ENCODE measurements at regions not wholly inside any gene's neighbourhood (a gene's known extent, or its start where the extent isn't known, plus 50 kb on each side); places are given as distances from the start of the nearest gene placed in this dataset.

GRCh38 chr5:93894601-93895354 lies 153.4 kb upstream of the POU5F2 start:
- in situ Hi-C loops (cut with HindIII; ENCODE audit: low pct_ligation_motif_present, low pct_unique_long_range_greater_than_20kb, low sequenced_read_pairs), result no loop called here
- peak; percentile 25 for DNase-seq

- in situ Hi-C loops (cut with HindIII; ENCODE audit: low pct_ligation_motif_present, low pct_unique_long_range_greater_than_20kb, low sequenced_read_pairs), result no loop called here
- no peak for DNase-seq
Observed at GRCh38 chr5:93893075-93893474, 151.7 kb upstream of the POU5F2 start.

DNA sequence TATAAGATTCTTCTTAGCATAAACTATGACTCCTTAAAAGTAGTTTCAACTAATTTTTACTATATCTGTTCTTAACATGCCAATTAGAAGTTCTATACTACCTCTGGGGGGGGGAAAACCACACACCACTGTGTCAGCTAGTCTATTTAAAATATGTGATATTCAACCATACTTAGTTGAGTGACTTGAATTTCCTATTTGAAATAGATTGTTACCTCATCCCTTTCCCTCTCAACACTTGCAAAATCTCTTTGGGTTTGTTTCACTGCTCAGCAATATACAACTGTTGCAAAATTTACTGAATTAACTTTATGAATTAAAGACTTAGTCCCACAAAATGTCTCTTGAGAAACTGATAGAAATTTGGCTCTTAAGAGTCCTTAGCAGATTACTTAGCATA lies 151.1 kb upstream of the POU5F2 start:
- no peak for DNase-seq
- in situ Hi-C loops (cut with HindIII; ENCODE audit: low pct_ligation_motif_present, low pct_unique_long_range_greater_than_20kb, low sequenced_read_pairs), result no loop called here

DNA sequence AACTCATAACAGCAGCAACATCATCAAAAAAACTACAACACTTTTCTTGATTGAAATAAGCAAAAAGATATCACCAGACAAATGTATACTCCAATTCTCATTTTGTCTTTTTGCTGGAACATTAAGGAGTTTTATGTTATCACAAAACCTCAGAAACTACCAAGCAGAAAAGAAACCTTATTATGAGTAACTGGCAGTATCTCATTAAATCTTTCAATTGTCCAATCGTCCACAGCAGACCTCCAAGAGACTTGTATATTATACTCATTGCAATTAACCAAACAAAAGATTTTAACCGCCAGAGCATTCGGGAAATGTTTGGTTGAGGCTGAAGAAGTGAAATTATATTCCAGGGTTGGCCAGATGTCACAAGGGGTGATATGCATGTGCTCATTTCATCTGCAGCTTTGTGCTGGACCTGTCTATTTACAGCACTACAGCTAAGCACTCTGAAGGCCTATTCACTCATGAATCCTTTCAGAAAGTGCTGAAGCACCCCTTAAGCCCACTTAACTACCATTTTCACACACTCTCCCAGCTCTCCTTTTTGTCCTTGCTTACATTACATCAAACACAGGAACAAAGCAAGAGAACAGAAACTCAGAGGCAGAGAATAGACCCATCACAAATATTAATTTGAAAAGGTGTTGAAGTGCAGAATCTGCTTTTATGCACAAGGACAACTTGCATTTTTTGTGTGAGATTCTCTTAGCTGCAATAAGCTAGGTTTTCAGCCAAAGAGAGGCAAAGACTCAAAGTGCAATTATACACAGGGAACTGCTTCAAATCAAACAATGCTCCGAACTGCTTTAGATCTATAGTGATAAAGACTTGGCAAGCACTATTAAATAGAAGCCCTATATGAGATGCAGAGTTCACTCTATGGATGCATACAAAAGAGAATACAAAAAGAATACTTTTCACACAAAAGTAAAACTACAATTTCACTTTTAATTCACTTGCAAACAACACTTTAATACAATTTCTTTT lies 150.4 kb upstream of the POU5F2 start:
- in situ Hi-C loops (cut with HindIII; ENCODE audit: low pct_ligation_motif_present, low pct_unique_long_range_greater_than_20kb, low sequenced_read_pairs), result no loop called here
- DNase-seq, result no peak

- DNase-seq, result no peak
- in situ Hi-C loops (cut with HindIII; ENCODE audit: low pct_ligation_motif_present, low pct_unique_long_range_greater_than_20kb, low sequenced_read_pairs), result no loop called here
Observed at GRCh38 chr5:93890657-93891056, 149.3 kb upstream of the POU5F2 start.

- no peak for DNase-seq
- in situ Hi-C loops (cut with HindIII; ENCODE audit: low pct_ligation_motif_present, low pct_unique_long_range_greater_than_20kb, low sequenced_read_pairs), result no loop called here
Observed at GRCh38 chr5:93887678-93888077, 146.3 kb upstream of the POU5F2 start.

DNA sequence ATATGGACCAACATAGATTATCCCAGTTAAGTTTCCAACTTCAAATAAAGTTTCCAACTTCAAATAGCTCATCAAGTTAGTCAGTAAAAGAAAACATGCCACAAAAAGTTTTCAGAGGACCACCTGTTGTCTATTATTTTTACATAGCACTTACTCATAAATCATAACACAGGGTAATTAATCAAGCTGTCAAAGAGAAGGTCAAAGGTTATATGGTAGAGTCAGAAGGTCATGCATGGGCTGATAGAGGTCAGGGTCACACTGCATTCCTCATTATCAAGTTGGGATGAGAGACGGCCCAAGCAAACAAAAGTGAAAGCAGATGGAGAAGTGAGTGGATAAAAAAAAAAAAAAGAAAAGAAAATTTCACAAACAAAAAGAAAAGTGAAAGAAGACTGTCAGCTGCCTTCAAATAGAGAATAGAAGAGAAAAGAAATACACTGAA lies 145.5 kb upstream of the POU5F2 start:
- peak; percentile 13 for DNase-seq
- in situ Hi-C loops (cut with HindIII; ENCODE audit: low pct_ligation_motif_present, low pct_unique_long_range_greater_than_20kb, low sequenced_read_pairs), result no loop called here

DNA sequence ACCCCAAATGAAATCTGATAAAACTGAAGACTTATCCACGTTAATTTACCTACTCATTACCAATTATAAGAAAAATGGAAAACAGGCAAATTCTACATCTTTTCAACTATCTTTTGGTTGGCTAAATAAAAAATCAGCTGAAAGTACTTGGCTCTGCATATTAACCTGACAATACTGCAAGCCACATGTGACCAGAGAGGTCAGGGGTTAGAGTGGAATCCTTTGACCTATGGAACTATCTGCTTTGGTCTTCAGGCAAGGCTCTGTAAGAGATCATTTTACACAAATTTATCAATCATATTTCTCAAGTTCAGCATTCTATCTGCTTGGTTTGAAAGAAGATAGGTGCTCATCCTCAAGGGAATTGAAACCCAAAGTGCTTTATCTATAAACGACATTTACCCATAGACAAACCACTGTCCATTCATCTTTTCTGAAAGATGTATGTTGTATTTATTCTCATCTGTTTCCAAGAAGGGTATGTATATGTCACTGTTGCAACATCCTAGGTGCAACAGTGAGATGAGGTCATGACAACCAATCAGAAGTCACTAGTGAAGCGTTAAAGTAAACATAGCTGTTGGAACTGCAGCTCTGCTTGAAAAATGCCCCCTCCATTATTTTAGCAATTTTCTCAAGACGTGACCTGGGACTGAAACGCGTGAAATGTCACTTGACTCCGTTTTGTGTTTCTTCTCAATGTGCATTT lies 144.9 kb upstream of the POU5F2 start:
- no peak for DNase-seq
- in situ Hi-C loops (cut with HindIII; ENCODE audit: low pct_ligation_motif_present, low pct_unique_long_range_greater_than_20kb, low sequenced_read_pairs), result no loop called here

DNA sequence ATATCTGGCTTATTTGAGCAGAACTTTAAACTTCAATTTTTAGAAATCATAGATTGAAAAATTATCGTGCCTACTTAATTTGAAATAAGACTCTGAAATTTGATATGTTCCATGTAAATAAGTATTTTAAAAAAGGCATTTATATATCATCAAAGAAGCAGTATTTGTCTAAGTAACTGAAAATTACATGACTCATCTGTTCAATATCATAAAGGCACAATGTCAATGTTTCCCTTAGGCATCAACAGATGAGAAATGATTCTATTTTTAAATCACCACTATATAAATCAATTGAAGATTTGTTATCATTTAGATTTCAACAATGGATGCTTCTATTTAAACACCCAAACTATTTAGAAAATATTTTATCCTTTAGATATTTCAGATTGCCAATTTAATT lies 142.9 kb upstream of the POU5F2 start:
- DNase-seq, result no peak
- in situ Hi-C loops (cut with HindIII; ENCODE audit: low pct_ligation_motif_present, low pct_unique_long_range_greater_than_20kb, low sequenced_read_pairs), result no loop called here

DNA sequence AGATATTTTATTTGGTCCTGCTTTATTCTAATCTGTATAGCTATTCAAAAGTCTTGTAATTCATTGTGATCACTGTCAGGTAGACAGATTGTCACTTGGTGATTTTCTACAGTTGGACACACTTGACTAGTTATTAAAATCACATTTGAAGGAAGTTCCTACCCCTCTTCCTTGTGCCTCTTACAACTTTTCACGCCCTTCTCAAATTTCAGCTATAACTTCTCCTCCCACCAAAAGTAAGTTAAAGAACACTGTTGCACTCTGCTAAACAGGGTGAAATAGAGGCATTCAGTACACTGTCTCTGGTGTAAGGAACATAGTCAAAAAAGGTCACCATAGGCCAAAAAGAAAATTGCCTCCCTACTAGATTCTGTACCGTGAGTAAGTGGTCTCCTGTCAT lies 142.1 kb upstream of the POU5F2 start:
- DNase-seq, result no peak
- in situ Hi-C loops (cut with HindIII; ENCODE audit: low pct_ligation_motif_present, low pct_unique_long_range_greater_than_20kb, low sequenced_read_pairs), result no loop called here

DNA sequence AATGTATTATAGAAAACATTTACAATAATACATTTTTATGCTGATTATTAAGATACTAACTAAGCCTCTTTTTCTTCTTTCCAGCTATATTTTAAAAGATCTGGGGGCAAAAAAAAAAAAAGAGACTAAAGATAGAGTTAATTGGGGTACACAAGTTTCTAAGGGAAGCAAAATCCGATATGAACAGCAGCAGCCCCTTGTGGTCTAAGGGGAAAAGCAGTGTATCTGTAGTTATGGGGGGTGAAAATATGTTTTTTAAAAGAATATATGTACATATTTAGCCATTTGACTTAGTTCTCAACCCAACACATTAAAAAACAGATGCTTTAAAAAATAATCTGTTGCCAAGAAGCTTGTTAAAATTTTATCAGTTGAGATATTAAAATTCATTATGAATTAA lies 134.3 kb upstream of the POU5F2 start:
- no peak for DNase-seq
- in situ Hi-C loops (cut with HindIII; ENCODE audit: low pct_ligation_motif_present, low pct_unique_long_range_greater_than_20kb, low sequenced_read_pairs), result no loop called here

DNA sequence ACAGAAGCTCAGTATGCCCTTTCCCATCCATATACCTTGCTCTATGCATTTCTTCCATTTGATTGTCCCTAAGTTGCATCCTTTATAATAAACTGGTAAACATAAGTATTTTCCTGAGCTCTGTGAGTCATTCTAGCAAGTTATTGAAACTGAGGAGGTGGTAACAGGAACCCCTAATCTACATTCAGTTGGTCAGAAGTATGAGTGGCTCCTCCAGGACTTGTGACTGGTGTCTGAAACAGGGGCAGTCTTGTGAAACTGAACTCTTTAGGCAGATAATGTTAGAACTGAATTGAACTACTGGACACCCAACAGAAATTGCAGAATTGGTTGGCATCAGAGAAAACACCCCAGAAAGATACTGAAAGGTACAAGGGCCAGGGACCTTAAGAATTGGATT lies 133.1 kb upstream of the POU5F2 start:
- no peak for DNase-seq
- in situ Hi-C loops (cut with HindIII; ENCODE audit: low pct_ligation_motif_present, low pct_unique_long_range_greater_than_20kb, low sequenced_read_pairs), result no loop called here

DNA sequence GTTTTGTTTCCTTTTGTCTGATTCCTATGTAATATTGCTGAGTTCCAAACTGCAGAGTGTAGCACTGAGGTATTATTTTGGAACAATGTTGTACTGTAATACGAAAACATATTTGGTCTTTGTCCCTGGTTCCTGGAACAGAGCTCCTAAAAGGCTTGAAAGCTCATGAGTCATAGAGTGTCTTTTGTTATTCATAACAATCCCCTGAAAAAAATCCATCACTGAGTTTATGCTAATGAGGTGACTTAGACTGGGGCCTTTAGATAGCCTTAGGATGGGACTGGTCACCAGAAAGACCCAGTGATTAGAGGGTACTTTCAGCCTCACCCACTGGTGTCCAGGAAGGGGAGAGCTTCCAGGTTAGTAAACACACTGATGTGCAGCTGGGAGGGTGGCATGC lies 132.7 kb upstream of the POU5F2 start:
- no peak for DNase-seq
- in situ Hi-C loops (cut with HindIII; ENCODE audit: low pct_ligation_motif_present, low pct_unique_long_range_greater_than_20kb, low sequenced_read_pairs), result no loop called here

DNA sequence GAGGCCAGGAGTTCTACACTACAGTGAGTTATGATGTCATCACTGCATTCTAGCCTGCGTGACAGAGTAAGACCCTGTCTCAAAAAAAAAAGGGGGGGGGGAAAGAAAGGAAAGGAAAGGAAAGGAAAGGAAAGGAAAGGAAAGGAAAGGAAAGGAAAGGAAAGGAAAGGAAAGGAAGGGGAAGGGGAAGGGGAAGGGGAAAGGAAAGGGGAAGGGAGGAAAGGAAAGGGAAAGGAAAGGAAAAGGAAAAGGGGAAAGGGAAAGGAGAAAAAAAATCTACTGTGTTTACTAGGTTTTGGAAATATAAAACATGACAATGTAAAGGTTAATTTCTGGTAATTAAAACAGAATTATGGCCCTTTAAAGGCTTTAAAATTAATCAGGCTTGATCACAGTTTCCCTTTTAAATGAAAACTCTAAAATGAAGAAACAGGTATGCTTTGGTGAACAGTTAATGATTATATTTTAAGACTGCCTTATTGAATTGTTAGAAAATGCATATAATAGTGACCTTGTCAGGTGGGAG lies 131.9 kb upstream of the POU5F2 start:
- DNase-seq, result no peak
- in situ Hi-C loops (cut with HindIII; ENCODE audit: low pct_ligation_motif_present, low pct_unique_long_range_greater_than_20kb, low sequenced_read_pairs), result no loop called here

DNA sequence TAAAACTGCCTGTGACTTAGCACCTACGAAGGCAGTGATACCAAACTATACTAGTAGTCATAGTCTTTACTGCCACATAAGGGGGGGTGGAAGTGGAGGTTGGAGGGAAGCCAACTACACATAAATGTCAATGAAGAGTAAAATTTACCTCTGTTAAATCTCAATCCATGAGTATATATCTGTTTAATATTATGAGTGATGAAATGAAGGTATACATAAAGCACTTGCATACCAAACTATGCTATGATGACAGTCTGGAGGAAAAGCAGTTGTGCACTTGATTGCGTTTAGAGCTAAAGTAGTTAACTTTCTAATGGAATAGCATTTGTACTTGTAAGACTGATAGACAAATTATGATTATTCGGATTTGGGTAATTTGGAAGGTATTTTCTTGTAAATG lies 129.2 kb upstream of the POU5F2 start:
- no peak for DNase-seq
- in situ Hi-C loops (cut with HindIII; ENCODE audit: low pct_ligation_motif_present, low pct_unique_long_range_greater_than_20kb, low sequenced_read_pairs), result no loop called here

DNA sequence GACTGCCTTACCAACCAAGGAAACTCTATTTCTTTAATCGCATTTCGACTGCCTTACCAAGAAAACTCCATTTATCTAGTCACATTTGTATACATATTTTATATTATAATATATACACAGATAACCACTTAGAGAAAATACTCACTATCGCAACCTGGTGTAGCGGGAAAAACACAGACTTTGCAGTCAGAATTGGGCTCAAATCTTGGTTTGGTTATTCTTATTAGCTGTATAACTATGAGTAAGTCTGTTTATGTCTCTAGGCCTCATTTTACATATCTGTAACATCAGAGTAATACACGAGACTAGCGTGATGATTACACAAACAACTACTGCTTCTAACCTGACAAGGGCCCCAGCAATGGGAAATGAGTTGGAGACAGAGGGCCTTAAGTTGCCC lies 127.5 kb upstream of the POU5F2 start:
- in situ Hi-C loops (cut with HindIII; ENCODE audit: low pct_ligation_motif_present, low pct_unique_long_range_greater_than_20kb, low sequenced_read_pairs), result no loop called here
- no peak for DNase-seq

DNA sequence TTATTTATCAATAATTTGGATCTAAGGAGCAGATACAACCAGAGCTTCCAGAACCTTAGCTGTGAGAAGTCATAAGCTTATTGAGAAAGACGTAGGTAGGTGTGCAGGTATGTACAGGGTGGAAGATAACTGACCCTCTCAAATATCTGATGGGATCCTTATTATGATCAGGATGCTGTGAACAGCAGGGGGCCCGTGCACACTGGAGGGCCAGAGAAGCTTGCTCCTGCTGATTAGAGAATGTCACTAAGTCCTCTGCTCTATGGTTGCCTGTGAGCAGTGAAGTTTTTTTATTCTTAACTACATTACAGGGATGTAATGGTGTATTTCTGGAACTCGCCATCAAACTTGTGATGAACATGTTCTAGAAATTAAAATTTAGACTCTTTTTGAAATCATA lies 108.9 kb upstream of the POU5F2 start:
- no peak for DNase-seq
- in situ Hi-C loops (cut with HindIII; ENCODE audit: low pct_ligation_motif_present, low pct_unique_long_range_greater_than_20kb, low sequenced_read_pairs), result no loop called here

GRCh38 chr5:93845376-93845775 lies 104.0 kb upstream of the POU5F2 start:
- in situ Hi-C loops (cut with HindIII; ENCODE audit: low pct_ligation_motif_present, low pct_unique_long_range_greater_than_20kb, low sequenced_read_pairs), result no loop called here
- no peak for DNase-seq

DNA sequence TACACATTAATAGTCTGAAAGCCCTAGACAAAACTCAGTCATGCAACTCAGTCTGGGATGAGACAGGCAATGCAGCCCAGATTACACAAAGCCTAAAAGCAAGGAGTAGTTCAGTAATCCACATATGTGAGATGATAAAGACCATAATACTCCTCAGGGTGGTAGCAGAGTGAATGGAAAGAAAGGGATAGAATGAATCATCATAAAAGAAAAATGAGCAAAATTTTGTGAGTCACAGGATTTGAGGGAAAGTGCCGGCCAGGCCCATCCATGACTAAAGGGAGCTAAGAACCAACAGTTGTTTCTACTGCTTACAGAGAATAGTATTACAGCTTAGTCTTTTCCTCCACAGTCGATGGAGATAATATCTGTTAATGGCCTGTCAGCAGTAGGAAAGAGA lies 90.0 kb upstream of the POU5F2 start:
- peak; percentile 1 for DNase-seq
- in situ Hi-C loops (cut with HindIII; ENCODE audit: low pct_ligation_motif_present, low pct_unique_long_range_greater_than_20kb, low sequenced_read_pairs), result no loop called here

Data from ACHN (cell line).